GM19372 (cell line): ENCODE measurements at regions not wholly inside any gene's neighbourhood (a gene's known extent, or its start where the extent isn't known, plus 50 kb on each side); places are given as distances from the start of the nearest gene placed in this dataset.

Experiments used
- ATAC-seq: cut with Tn5 transposase; IDR thresholded peaks from one replicate; pipeline ENCODE4 v1.9.1; 2021; ENCODE audit warnings: mild to moderate bottlenecking, low read depth, moderate library complexity; ENCODE audit not compliant: unreplicated experiment

DNA sequence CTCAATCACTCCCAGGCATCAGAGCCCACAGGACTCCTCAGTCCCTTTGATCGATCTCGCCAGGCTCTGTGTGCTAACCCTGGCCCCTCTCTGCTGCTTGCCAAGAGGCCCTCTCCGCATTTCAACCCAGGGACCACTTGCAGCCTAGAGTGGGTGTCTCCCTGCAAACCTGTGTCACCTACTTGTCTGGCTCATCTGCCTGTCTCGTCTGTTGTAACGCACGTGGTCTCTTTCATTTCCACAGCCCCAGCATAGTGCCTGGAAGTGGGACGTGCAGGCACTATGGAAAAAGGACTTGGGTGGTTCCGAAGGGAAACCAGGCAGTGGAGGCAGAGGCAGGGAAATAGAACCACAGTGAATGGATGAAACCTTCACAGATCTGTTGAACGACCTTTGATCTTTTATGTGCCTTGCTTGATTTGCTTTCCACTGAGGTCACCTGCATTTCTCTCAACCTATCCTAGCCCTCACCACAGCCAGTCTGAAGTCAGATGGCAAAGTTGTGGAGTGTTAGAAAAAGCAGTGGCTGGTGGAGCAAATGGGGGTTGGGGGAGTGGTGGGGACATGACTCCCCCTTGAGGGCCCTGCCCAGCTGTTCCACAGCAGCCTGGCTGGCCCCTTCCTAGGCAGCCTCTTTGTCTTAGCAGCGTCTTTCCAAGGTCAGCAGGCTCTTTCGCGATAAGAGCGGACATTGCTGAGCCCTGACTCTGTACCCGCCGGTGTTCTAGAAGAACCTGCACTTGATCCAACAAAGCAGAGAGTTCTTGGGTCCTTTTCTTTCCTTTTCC is 55.8 kb upstream of the TAGAP start:
- no peak for ATAC-seq

GRCh38 chr6:159099961-159100360 is 55.2 kb upstream of the TAGAP start:
- ATAC-seq, result no peak

GRCh38 chr6:159099276-159099675 is 54.5 kb upstream of the TAGAP start:
- ATAC-seq, result no peak

DNA sequence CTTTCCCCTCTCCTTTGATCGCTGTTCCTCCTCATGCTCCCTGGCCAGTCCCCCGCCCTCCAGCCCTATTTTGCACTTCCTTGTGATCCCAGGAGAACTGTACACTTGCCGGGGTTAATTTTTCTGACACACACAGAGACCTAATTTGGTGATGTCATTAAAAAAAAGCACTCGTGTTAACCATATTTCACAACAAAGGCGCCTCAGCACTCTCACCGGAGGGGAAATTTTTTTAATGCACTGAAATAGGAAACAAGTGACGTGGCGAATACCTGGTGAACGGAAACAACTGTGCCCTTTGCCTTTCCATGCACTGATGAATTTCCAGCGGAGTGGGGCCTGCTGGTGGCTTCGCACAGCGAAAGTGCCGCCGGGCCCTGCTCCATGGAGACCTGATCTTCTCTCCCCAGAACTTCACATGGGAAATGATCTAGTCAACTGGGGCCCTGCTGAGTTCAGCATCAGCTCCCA is 53.9 kb upstream of the TAGAP start:
- ATAC-seq, result no peak

- ATAC-seq, result no peak
Measured at GRCh38 chr6:159097256-159097655, 52.5 kb upstream of the TAGAP start.

GRCh38 chr6:159095616-159096015 is 50.8 kb upstream of the TAGAP start:
- no peak for ATAC-seq

DNA sequence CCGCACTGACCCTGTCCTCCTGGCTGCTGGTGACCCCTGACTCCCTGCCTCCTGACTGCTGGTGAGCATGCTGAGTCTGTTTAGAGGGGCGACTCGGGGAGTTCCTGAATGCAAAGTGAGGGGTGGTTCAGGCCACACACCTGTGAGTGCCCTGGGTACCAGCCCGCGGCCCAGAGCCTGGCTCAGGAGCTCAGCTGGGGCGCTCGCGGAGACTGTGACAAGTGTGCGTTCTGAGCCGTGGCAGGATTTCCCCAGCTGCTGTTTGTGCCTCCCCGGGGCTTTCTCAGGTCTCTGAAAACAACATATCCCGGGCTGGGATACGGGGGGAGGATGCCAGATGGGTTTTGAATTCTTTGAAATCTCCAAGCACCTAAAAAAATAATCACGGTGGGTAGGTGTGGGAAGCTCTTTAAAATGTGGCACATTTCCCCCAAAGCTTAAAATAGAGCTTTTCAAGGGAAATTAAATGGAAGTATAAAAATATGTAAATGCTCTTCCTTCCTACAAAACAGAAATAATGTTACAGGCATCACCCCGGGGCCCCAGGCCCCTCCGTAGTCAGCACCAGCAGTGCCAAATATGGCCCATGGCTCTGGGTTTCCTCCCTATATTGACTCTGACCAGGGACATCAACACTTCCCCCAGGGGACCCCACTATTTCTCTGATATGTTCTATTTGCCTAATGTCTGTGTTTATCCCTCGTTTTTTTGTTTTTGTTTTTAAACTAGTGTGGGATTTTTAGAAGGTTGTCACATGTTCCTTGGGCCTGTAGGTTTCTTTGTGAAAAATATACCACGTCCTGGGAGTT is 49.9 kb upstream of the TAGAP start:
- no peak for ATAC-seq
